GM13976 (cell line): ENCODE measurements at regions not wholly inside any gene's neighbourhood (a gene's known extent, or its start where the extent isn't known, plus 50 kb on each side); places are given as distances from the start of the nearest gene placed in this dataset.

Source experiments
- DNase-seq: peaks from one replicate; pipeline ENCODE4 v3.0.0; 2012; ENCODE audit warnings: low spot score
- in situ Hi-C: fragments of 300-500 bp; cut with MboI; formaldehyde crosslinking; loops from one replicate; pipeline ENCODE4 v1.12.0; 2022; ENCODE audit warnings: low sequenced_read_pairs, mixed read lengths, inconsistent platforms; ENCODE audit not compliant: unreplicated experiment
- TF ChIP-seq, protein P1 (sequence below): IDR thresholded peaks from 2 replicates; pipeline ENCODE4 v1.5.1; 2012; ENCODE audit warnings: borderline replicate concordance, mild to moderate bottlenecking; ENCODE audit not compliant: insufficient read depth; ENCODE audit errors: extremely low read depth, missing control alignments, control extremely low read depth

DNA sequence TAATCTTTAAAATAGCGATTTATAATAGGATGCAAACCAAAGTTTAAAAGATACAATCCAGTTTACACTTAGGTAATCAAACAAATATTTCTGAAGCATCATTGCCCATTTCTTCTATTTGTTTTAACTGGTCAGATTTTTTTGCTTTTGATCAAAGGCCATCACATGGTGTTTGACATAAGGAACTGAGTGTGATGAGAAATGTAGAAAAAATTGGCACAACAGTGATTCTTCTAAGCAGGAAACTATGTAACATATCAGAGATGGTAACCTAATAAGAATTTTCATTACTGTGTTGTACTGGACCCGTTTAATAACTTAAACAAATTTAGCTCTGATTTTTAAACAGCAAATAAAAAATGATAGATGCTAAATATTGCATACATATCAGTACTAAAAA, 644.7 kb upstream of the KLF12 start:
- TF ChIP-seq, protein P1, sequence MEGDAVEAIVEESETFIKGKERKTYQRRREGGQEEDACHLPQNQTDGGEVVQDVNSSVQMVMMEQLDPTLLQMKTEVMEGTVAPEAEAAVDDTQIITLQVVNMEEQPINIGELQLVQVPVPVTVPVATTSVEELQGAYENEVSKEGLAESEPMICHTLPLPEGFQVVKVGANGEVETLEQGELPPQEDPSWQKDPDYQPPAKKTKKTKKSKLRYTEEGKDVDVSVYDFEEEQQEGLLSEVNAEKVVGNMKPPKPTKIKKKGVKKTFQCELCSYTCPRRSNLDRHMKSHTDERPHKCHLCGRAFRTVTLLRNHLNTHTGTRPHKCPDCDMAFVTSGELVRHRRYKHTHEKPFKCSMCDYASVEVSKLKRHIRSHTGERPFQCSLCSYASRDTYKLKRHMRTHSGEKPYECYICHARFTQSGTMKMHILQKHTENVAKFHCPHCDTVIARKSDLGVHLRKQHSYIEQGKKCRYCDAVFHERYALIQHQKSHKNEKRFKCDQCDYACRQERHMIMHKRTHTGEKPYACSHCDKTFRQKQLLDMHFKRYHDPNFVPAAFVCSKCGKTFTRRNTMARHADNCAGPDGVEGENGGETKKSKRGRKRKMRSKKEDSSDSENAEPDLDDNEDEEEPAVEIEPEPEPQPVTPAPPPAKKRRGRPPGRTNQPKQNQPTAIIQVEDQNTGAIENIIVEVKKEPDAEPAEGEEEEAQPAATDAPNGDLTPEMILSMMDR = no peak
- in situ Hi-C loops = no loop called here
- DNase-seq = no peak

DNA sequence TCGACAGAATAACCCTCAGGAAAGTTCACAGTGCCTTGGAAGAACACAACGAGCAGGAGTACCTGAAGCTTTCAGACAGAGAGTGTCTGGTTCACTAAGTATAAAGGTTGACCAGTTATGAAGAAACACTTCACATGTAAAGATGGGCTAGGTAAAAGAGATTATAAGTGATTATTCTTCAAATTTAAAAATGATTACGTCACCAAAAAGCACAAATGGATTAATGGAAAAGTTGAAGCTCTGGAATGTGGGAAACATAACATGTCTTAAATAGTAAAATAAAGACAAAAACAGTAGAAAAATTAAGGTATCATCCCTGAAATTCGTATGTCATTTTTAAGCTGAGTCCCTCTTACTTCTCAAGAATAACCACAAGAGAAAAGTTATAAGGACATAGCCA, 643.9 kb upstream of the KLF12 start:
- DNase-seq = no peak
- TF ChIP-seq, protein P1 = no peak
- in situ Hi-C loops = no loop called here

DNA sequence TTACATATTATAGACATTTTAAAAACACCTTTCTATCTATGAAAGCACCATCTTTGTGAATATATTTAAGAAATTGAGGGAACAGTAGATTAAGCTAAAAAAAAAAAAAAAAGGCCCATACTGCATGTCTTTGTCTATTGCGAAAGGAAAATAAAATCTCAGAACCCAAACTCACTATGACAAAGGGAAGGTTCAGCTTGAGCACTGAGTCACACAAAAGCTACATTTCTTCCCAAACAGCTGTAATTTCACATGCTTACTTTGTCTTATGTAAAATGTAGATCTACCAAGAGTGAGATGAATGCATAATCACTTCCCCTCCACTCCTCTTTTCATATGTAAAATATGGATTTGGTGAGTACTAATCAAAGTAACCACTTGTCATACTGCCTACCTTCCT, 640.1 kb upstream of the KLF12 start:
- no peak for DNase-seq
- TF ChIP-seq, protein P1 = no peak
- in situ Hi-C loops = no loop called here

DNA sequence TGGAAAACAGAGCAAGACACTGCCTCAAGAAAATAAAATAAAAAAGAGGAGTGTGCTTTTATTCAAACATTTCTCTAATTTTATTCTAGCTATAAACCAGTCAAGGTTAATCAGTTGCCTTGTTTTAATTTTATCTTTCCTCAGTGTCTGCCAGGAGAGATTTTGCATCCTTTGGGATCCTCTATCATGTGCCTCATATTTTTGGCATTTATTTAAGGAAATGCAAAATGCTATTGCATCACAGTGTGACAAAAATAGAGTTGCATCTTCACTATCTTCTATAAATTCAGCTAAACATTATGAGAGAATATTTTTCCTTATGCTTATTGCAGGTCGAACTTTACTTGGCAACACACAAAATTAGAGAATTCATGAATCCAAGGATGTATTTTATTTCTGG, 639.0 kb upstream of the KLF12 start:
- TF ChIP-seq, protein P1 = no peak
- no peak for DNase-seq
- in situ Hi-C loops = no loop called here

DNA sequence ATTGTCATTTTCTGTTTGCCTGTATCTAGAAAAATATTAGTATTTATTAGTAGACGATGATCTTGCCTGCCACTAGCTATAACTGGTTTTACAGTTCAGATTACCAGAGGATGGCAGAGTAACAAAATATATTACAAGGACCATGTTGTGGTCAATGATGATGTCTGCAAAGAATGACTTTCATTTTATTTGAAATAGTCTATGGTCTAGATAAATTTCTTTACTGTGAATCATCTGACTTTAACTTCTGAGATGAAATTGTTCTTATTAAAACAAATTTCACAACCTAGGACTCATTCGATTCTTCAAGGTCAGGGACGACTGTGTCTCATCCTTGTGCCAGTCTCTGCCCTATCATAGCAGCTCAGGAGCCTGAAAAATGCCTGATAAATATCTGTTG, 637.8 kb upstream of the KLF12 start:
- no peak for DNase-seq
- TF ChIP-seq, protein P1 = no peak
- in situ Hi-C loops = no loop called here

DNA sequence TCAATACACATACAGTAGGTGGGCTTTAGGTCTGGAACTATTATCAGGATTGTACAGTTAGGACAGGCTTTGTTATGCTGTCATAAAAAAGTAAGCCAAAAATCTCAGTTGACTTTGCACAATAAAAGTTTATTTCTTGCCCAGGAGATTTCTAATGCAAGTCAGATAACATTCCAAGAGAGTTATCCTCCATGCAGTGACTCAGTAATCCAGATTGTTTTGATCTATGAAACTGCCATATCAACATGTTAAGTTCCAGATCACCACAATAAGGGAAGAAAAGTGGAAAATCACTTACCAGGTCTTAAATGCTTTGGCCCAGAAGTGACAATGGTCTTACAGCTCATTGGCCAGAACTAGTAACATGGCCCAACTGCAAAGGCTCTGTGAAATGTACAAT, 636.2 kb upstream of the KLF12 start:
- DNase-seq = no peak
- TF ChIP-seq, protein P1 = no peak
- in situ Hi-C loops = no loop called here

DNA sequence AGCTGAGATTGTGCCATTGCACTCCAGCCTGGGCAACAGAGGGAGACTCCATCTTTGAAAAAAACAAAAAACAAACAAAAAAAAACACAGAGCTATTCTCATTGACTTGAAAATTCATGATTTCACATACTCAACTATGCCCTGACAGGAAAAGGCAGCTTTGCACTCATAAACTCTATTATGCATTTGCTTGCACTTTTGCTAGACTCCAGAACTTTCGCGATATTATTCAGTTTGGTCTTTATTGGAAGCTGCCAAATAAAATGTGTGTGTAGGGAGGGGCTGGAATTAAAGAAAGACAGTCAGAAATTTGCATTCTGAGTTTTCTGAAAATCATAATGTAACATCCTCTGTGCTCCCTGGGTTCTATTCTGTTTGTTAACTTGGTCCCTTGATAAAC, 635.1 kb upstream of the KLF12 start:
- no peak for DNase-seq
- TF ChIP-seq, protein P1 = no peak
- in situ Hi-C loops = no loop called here
